Fibroblast of upper back skin (primary cell): ENCODE measurements at regions not wholly inside any gene's neighbourhood (a gene's known extent, or its start where the extent isn't known, plus 50 kb on each side); places are given as distances from the start of the nearest gene placed in this dataset.

Experiments
- DNase-seq: peaks from one replicate; pipeline ENCODE4 v3.0.0-alpha.2; 2013

DNA sequence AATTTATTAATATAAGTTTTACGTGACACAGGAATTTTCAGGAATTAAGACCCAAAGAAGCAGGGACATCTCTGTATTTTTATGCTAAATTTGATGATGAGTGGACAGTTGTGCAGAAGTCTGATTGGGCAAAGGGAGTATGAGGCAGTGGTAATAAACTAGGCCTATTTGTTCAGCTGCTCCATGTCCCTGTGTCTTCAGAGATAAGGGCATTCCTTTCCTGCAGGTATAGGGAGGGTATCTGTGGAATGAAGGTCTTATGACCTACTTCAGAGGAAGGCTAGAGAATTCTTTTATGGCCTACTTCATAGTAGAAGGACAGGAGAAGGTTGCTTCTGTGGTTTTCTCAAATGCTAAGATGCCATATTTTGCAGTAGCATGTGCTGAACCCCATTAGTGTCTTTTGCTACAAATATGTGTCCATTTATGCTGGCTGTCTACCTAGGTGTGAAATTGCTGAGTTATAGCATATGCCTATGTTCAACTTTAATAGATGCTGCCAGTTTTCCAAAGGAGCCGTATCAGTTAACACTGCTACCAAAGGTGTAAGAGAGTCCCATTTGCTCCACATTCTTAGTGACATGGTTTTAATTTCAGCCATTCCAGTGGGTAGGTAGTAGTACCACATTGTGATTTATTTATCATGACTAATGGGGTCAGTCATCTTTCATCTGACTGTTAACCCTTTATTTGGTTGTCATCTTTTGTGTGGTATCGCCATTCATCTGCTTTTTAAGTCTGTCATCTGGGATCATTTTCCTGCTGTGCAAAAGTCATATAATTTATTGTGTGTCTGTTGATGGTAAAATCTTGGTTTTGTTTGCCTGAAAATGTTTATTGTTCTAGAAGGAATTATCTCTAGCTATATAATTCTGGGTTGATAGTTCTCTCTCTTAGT lies 410.7 kb upstream of the RGS6 start:
- peak; percentile 49 for DNase-seq

DNA sequence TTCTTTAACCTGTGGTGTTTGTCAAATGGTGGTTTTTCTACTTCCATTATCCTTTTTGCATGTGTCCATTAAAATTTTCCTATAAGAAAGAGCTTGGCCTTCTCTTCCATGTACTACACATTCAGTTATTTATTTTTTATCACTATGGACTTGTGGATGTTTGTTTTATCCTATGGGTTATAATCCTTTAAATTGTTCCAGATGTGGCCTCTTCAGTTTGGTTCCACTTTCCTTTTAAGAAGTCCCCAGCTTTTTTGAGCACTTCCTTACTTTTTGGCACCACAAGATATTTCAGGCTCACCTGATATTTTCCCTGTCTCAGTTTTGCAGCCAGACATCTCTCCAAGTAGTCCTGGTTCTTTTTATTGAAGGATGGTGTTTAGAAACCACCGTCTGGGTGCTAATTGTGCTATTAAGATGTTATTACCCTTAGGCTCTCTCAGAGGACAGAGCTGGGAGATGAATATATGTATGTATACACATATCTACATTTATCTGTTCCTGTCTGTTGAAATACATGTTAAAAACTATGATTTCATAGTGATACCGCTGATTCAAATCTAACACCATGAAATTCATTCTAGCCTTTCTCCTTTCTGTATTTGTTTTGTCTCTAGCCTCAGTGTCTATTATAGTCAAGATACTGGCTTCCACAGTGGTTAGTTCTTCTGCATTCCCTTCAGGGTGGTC lies 408.5 kb upstream of the RGS6 start:
- DNase-seq: peak; percentile 44

DNA sequence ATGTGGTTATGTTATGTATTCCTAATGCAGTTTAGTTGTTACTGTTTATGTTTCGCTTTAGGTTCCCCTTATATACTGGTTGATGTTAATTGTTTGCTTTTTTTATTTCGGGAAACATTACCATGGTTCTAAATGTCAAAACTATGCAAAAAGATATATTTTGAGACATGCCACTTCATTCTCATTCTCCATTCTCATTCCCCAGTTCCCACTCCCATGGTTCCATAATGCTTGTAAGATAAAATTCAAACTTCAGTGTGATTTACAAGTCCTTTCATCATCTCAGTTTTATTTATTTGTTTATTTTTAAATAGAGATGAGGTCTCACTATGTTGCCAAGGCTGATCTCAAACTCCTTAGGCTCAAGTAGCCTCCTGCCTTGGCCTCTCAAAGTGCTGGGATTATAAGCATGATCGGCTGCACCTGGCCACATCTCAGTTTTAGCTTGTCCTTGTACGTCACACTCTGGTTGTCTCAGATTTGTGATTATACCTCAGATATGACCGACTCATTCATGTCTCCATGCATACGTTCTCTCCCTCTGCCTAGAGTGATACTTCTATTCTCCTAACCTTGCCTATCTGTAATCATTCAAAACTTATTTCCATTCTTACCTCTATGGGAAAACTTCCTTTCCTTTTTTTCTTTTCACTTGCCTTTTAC lies 407.8 kb upstream of the RGS6 start:
- no peak for DNase-seq

DNA sequence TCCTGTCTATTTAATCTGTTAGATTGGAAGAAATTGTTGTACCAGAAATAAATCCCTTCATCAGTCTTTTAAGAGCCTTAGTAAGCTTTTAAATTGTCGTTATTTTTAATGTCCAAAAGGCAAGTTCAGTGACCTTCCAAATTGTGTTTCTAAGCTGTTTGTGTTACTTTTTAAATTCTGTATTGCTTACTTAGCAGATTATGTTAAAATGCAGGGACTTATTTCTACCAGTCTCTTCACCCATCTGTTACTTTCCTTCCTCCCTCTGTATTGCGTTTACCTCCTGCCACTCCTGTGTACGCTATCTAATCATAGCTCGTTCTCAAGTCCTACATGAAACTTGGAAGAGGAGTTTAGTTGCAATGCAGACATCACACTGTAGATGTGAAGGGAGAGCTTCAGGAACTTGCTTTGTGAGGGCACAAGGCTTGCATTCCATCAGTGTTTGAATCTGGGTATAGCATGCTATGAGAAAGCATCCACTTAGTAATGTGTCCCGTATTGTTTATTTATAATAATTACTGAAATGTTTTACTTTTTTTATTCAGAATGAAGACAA lies 406.5 kb upstream of the RGS6 start:
- no peak for DNase-seq

DNA sequence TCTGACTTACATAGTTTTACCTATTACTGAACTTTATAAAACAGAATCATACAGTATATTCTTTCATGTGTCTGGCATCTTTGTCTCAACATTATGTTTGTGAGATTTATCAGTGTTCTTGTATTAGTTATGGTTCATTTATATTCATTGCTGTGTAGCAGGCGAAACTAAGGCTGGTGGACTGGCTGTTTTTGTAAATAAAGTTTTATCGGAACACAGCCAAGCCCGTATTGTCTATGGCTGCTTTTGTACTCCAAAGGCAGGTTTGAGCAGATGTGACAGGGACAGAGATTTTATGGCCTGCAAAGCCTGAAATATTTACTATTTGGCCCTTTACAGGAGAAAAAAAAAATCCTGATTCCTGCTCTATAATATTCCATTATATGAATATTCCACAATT lies 405.8 kb upstream of the RGS6 start:
- DNase-seq: no peak

DNA sequence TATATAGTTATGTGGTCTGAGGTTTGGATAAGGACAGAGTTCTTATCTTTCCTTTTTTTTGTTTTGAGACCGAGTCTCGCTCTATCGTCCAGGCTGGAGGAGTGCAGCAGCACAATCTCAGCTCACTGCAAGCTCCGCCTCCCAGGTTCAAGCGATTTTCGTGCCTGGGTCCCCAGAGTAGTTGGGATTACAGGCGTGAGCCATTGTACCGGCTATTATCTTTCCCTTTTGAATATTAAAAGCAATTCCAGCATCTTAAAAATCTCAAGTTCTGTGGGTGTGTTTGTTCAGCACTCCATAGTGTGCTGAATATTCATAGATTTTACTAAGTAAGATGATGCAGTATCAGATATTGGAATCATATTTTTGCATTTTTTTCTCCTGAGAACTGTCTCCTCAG lies 404.4 kb upstream of the RGS6 start:
- DNase-seq: no peak

DNA sequence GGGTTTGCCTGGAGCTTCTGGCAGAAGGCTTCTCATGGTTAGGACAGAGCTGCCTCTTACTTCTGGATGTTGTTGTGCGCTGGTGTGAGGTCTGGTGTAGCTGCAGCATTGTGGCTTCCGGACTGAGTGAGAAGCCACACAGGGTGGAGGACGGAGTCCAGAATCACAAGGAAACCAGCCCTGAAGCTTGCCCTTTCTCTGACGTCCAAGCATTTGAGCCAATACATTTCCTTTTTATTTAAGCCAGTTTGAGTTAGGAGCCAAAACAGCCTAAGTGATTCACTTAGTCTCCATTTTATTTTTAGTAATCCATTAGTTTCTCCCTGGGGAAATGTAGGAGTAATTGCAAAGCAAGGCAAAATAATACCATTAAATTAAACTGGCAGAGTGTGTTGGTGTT lies 402.4 kb upstream of the RGS6 start:
- peak; percentile 62 for DNase-seq

DNA sequence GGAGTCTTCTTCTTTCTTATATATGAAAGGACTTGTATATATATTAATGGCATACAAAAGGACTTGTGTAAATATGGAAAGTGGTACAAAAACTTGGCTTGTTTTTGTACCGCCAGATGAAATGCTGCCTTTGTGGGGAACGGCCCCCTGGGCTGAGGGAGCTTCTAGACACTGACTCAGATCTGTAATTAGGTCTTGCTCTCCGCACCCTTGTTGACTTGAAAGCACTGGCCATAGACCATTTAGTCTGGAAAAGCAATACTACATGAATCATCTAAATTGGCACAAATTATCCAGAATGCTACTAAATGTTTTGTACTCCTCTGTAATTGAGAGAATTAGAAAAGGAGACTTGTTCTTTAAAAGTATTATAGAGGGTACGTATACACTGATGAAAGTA lies 399.9 kb upstream of the RGS6 start:
- DNase-seq: peak; percentile 72

DNA sequence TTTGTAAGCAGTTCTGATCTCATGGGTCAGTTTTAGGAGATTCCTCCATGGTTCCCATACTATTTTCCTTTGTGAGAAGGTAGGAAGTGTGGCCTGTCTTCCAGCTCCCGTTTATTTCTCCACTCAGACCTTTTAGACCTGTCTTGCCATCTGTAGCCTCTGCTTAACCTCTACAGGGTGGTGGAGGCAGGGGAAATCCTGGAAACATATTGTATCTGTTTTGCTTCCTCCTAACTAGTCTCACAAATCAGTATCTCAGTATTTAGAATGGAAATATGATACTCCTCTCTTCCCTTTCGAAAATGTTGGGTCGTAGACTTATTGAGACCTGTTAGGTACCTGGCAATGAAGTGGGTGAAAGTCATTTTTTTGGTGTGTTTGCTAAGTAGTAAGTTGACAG lies 399.4 kb upstream of the RGS6 start:
- no peak for DNase-seq

DNA sequence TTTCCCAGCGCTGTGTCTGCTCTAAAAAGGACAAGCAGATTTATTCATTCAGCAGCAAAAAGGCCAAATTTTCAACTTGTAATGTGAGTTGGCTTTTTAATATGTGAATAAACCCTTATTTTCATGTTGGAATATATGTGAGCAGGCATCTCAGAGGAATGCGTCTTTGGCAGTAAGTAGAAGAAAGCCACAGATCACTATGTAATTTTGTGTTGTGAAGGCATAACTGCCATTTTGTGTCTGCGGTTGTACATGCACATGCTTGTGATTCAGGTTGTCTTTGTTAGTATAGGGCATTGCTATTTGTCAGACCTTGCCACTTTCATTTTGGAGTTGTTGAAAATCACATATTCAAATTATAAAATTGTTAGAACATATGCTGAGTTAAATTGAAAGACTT lies 398.8 kb upstream of the RGS6 start:
- DNase-seq: peak; percentile 71

DNA sequence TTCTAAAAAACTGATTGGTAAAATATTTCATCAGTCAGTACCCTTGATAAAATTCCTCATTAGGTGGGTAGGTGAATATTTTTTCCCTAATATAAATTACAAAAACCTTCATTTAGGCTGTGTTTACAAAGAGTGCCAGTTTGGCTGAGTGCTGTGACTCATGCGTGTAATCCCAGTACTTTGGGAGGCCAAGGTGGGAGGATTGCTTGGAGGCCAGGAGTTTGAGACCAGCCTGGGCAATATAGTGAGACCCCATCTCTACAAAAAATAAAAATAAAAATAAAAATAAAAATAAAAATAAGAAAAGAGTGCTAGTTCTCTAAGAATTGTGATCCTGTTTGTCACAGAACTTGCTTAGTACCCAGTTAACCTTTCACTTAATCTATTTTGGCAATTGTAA lies 398.4 kb upstream of the RGS6 start:
- DNase-seq: no peak

DNA sequence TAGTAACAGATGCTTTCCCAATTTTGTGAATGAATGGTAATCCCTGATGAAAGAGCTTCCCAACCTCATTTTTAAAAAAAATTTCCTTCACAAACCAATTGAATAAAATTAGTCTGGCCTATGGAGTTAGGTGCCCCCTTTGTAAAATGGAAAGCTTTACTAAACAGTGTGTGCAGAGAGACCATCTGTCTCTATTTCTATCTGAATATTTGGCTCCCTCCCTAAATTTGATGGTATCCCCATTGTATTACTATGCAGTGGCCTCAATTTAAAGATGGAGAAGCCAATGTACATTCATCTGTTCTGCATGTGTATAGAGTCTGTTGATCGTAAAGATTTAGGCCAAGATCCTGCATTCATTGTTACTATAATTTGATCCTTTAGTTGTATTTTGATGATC lies 397.7 kb upstream of the RGS6 start:
- no peak for DNase-seq

DNA sequence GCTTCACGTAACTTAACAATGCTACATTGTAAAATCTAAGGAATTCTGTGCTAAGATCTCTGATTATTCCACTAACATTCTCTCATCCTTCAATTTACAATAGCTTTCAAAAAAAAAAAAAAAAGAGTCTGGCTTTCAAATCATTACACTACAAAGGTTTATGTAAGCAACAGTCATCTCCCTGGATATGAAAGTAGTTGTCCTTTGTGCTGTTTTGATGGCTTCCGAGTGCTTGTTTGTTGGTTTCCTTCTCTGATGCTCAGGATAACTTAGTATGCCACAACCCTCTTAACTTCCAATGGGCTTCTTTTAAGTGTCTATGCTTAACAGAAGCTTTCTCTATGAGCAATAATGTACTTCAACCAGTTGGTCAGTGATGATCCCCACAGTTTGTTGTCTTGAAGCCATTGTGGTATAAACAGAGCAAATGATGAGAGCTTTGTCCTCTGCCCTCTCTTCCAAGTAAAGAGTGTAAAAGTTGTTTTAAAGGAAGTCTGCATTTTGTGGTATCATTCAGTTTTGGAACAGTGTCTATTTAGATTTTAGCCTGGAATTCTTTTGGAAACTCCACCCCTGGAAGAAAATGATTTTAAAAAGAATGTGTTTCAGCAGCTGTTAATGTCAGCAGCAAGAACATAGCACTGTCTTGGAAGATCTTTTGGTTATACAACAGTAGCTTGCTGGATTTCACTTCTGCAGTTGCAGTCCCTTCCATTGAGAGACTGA lies 396.1 kb upstream of the RGS6 start:
- no peak for DNase-seq

DNA sequence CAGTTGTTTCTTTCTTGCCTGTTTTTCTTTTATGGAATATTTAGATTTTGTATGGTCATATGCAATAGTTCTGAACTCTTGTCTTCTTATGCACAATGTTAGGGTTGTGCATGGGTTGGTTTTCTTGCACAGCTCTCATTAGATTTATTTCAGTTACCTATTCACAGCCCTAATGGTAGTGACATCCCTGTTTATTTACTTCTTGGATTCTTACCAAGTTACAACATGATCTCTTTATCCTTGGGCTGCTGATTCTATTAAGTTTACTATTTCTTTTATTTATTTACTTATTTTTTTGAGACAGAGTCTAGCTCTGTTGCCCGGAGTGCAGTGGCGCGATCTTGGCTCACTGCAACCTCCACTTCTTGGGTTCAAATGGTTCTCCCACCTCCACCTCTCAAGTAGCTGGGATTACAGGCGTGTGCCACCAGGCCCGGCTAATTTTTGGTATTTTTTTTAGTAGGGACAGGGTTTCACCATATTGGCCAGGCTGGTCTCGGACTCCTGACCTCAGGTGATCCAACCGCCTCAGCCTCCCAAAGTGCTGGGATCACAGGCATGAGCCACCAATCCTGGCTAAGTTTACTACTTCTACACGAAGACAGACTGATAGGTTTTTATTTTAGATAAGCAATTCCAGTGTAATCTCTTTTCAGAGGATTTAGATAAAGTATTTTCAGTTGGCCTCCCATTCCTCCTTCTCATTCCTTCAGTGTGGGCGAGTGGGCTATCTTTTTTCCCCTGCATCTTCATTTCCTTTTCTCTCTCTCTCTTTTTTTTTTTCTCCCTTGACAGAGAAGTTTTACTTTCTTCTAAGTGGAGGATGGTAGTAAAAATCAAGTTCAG lies 395.1 kb upstream of the RGS6 start:
- DNase-seq: no peak

DNA sequence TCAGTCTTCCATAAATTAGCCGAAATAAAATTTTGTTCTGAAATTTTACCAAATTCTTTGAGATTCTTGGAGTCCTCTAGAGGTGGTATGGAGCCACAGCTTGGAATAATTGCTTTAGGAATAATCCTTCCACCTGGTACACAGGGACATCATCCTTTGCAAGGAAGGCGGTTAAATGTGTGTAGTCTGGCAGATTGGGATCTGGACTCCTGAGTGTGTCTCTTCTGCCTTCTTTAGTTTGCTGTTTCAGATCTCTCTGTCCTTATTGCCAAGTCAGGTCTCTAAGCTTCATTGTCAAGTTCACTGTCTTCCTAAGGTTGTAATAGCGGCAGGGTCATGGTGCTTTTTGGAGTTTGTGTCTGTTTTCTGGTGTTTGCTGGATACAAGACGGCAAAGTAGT lies 393.9 kb upstream of the RGS6 start:
- no peak for DNase-seq

DNA sequence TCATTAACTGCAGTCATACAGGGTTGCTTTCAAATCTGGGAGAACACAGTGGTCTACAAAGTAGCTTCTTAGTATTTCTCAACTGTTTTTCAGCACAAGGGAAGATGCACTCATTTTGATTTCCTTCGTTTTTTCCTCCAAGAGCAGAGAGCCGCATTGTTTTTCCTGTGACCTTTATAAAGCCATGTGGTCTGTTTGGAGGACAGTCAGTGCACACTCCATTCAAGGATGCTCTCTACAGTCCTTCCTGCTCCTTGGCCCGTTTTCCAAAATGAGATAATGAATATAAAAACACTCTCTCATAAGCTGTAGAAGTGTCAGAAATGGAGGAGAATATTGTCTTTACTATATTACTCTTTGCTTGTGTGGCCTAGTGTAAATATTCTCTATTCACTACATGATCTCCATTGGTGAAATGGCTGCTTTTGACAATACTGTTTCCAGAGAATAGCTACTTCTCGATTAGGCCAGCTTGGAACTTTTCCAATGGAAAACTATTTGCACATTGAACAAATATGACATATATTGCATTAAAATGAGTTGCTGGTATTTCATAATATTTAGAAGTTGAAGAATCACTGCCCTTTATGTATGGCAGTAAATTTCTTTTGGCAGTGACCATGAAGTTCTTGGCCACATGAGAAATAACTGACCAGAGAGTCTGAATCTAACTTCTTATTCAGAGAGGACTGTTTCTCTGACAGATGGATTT lies 393.1 kb upstream of the RGS6 start:
- peak; percentile 78 for DNase-seq

DNA sequence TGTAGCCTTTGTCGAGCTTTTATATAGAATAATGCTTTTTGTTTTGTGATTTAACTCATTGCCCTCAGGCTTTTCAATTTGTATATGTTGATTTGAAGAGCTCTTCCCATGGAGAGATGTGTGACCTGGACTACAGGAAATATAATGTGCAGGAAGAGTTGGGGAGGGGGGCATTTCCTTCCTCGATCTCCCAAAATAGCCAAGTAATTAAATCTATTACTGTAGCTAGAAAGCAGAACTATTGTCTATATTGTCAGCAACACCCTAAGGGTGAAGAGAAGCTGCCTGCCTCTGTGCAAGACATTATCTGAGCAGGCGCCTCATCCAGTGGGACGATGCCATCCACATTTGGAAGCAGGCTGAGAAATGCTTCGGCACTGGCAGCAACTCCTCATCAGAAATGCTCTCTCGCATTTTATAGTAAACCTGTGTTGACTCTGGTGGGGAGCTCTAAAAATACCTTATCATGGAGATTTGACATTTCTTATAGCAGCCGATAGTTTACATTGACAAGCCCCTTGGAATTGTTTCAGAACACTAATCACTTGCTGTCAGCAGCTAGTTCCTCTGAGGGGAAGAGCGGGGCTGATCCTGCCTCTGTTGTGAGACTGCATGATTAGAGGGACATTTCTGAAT lies 392.5 kb upstream of the RGS6 start:
- DNase-seq: peak; percentile 66

DNA sequence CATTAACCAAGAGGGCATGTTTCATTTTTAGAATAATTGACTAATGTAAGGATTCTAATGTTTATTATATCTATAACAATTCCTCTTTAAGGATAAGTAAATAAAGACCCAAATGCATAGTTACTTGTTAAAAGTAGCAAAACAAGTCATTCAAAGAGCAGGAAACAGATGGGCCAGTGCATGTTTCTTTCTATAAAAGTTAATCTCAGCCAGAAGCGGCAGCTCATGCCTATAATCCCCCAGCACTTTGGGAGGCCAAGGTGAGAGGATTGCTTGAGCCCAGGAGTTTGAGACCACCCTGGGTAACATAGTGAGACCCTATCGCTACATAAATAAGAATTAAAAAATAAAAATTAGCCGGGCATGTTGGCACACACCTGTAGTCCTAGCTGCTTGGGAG lies 391.0 kb upstream of the RGS6 start:
- DNase-seq: no peak

DNA sequence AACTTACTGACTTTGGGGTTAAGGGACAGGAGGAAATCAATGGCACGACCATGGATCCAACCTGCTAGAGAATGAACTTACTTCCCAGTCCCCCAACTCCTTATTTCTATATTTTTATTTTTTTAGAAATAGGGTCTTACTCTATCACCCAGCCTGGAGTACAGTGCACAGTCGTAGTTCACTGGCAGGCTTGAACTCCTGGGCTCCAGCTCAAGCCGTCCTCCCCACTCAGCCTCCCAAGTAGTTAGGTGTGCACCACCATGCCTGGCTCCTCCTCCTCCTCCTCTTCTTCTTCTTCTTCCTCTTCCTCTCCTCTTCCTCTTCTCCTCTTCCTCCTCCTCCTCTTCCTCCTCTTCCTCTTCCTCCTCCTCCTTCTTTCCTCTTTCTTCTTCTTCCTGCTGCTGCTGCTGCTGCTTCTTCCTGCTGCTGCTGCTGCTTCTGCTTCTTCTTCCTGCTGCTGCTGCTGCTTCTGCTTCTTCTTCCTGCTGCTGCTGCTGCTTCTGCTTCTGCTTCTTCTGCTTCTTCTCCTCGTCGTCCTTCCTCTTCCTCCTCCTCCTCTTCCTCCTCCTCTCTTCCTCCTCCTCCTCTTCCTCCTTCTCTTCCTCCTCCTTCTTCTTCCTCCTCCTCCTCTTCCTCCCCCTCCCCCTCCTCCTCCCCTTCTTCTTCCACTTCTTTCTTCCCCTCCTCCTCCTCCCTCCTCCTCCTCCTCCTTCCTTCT lies 390.1 kb upstream of the RGS6 start:
- DNase-seq: no peak

DNA sequence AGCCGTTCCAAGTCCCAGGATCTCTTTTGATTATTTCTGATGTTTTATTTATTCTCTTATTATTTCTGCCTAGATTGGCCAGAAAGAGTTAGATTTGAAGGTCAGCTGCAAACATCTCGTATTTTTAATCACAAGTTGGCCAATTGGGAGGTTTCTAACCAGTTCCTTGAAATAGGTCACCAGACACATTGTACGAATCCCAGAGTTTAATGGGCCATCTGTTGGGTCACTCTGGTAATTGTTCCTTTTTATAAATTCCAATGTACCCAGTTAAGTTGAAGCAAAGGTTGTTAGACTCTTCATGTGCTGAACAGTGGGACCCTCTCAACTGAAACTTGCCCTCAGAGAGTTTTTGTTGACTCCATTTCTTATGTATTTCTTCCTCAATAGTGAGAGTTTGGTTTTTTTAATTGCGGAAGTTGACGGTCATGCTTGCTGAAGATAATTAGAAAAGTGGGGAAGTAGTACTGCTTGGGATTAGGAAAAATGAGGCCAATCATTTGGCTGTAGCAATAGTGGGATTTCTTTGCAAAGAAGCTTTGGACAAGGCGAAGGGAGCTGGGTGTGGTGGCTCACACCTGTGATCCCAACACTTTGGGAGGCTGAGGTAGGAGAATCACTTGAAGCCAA lies 382.7 kb upstream of the RGS6 start:
- no peak for DNase-seq
